T-helper 17 cell (primary cell): ENCODE measurements at regions not wholly inside any gene's neighbourhood (a gene's known extent, or its start where the extent isn't known, plus 50 kb on each side); places are given as distances from the start of the nearest gene placed in this dataset.
"Not testable (repeated sequence)": the region's sequence is repeated elsewhere in the genome, so short reads cannot be mapped to it uniquely, and the experiment has no call there.

Experiments used
- ATAC-seq: fragments of 150-1000 bp; cut with Tn5 transposase; 2 replicates; pipeline ENCODE4 v1.10.0; 2021; ENCODE audit warnings: mild to moderate bottlenecking, moderate library complexity
- DNase-seq, 3 donors: peaks; one replicate each; pipeline versions ENCODE4 v3.0.0 to v3.0.0-alpha.2; 2020 to 2021
- H3K9me3 ChIP-seq: one replicate; pipeline ENCODE4 v1.7.0; 2013; ENCODE audit warnings: low read length, mild to moderate bottlenecking; ENCODE audit not compliant: control insufficient read depth, poor library complexity, severe bottlenecking
- H3K27ac Mint-ChIP-seq: one replicate; pipeline ENCODE4 v1.8.0; 2022; ENCODE audit warnings: mild to moderate bottlenecking, moderate library complexity, mixed read lengths
- H3K27me3 Mint-ChIP-seq: one replicate; pipeline ENCODE4 v1.8.0; 2022; ENCODE audit warnings: mixed read lengths
- H3K36me3 Mint-ChIP-seq: one replicate; pipeline ENCODE4 v1.8.0; 2022; ENCODE audit warnings: low read depth, mixed read lengths
- H3K4me1 Mint-ChIP-seq: one replicate; pipeline ENCODE4 v1.8.0; 2022; ENCODE audit warnings: mild to moderate bottlenecking, mixed read lengths
- H3K4me3 Mint-ChIP-seq: one replicate; pipeline ENCODE4 v1.8.0; 2022; ENCODE audit warnings: mild to moderate bottlenecking, moderate library complexity, mixed read lengths

DNA sequence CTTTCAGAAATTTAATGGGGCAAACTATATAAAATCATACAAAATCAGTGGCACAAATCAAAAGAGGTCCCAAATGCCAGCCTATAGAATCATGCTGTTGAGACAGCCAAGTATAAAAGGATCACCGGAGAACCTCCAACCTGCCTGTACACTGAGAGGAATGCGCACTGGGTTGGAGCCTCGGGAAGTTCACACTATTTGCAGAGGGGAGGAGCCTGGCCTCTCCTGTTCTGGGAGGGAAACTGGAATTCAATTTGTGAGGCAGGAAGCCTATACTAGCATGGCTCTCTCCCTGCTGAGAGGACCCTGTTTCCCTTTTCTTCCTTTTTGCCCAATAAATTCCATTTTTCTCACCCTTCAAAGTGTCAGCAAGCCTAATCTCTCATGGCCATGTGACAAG, 406.0 kb downstream of the HINT1 start:
- no peak overlapping the region for H3K27ac Mint-ChIP-seq
- H3K9me3 ChIP-seq = no peaks in the 10 kb centered on the region
- H3K4me1 Mint-ChIP-seq = no peaks in the 10 kb centered on the region
- no peak overlapping the region for H3K4me3 Mint-ChIP-seq
- H3K36me3 Mint-ChIP-seq = no peaks in the 10 kb centered on the region
- ATAC-seq (no peak), DNase-seq (no peak)
- no peaks in the 10 kb centered on the region for H3K27me3 Mint-ChIP-seq

- no peaks in the 10 kb centered on the region for H3K9me3 ChIP-seq
- Mint-ChIP-seq H3K4me3 (no peak overlapping the region), H3K27me3 (peaks cover 5% of the 10 kb centered on the region), H3K36me3 (no peaks in the 10 kb centered on the region), H3K27ac (no peak overlapping the region), H3K4me1 (no peaks in the 10 kb centered on the region)
- DNase-seq = no peak
- ATAC-seq = no peak
These were observed 417.5 kb downstream of the HINT1 start for GRCh38 chr5:130747556-130747955.

- ATAC-seq, H3K9me3 ChIP-seq, DNase-seq, H3K4me3 Mint-ChIP-seq, H3K27me3 Mint-ChIP-seq, H3K27ac Mint-ChIP-seq, H3K4me1 Mint-ChIP-seq, H3K36me3 Mint-ChIP-seq: not testable (repeated sequence)
These were observed 418.4 kb downstream of the HINT1 start for GRCh38 chr5:130746641-130747040.

DNA sequence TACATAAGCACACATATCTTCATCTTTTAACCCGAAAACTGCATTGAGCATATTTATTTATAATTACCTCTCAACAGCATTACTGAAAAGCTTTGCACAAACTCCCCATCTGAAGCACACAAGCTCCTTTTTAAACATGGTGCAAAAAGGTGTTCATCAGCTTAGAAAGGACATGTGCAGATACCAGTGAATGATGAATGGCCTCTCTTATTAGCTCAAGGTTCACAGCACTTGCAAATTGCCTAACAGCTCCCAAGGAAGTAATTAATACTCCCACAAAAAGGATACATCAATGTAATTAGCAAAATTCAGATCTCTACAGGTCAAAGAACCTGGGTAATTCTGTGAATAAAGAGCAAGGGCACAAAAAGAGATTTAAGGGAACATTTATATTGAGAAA, 422.0 kb downstream of the HINT1 start:
- no peak overlapping the region for H3K4me3 Mint-ChIP-seq
- no peak for DNase-seq
- H3K9me3 ChIP-seq = no peaks in the 10 kb centered on the region
- no peaks in the 10 kb centered on the region for H3K4me1 Mint-ChIP-seq
- peaks cover 5% of the 10 kb centered on the region for H3K27me3 Mint-ChIP-seq
- no peaks in the 10 kb centered on the region for H3K36me3 Mint-ChIP-seq
- ATAC-seq = no peak
- H3K27ac Mint-ChIP-seq = no peak overlapping the region

DNA sequence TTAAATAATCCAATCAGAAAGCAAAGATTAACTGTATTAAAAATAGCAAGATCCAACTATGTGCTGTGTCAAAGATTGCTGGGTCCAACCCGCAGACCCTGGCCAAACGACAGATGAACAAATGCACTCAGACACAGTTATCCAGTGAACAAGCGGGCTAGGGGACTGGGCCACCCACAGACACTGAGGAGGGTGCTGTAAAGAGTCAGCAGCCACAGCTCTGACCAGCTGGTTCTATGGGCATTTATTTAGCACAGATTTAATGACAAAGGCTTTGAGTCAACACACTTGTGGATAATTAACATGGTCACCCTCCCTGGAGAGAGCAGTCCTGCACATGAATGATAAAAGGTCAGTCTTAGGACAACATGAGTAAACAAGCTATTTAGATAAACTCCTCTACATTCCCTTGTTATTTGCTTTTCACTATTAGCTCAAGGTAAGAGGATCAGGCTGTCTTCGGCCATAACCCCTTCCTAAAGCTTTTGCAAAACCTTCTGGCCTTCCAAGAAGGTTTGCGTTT, 424.9 kb downstream of the HINT1 start:
- no peaks in the 10 kb centered on the region for H3K4me1 Mint-ChIP-seq
- no peak overlapping the region for H3K4me3 Mint-ChIP-seq
- H3K9me3 ChIP-seq = no peaks in the 10 kb centered on the region
- H3K27me3 Mint-ChIP-seq = peaks cover 2% of the 10 kb centered on the region
- ATAC-seq (no peak), DNase-seq (no peak)
- no peak overlapping the region for H3K27ac Mint-ChIP-seq
- no peaks in the 10 kb centered on the region for H3K36me3 Mint-ChIP-seq

DNA sequence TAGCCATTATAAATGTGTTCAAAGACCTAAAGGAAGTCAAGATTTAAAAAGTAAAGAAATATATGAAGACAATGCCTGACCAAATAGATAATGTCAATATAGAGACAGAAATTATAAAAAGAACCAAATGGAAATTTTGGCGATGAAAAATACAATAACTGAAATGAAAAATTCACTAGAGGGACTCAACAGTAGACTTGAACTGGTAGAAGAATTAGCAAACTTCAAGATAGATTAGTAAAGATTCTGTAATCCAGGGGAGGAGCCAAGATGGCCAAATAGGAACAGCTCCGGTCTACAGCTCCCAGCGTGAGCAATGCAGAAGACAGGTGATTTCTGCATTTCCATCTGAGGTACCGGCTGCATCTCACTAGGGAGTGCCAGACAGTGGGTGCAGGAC, 433.2 kb downstream of the HINT1 start:
- no peak overlapping the region for H3K27ac Mint-ChIP-seq
- no peak for DNase-seq
- H3K4me1 Mint-ChIP-seq = no peaks in the 10 kb centered on the region
- H3K27me3 Mint-ChIP-seq = peaks cover 4% of the 10 kb centered on the region
- H3K4me3 Mint-ChIP-seq = no peak overlapping the region
- ATAC-seq = no peak
- H3K36me3 Mint-ChIP-seq = no peaks in the 10 kb centered on the region
- no peaks in the 10 kb centered on the region for H3K9me3 ChIP-seq

GRCh38 chr5:130729541-130729940, 435.5 kb downstream of the HINT1 start:
- no peaks in the 10 kb centered on the region for H3K9me3 ChIP-seq
- no peaks in the 10 kb centered on the region for H3K4me1 Mint-ChIP-seq
- no peak overlapping the region for H3K27ac Mint-ChIP-seq
- no peak for ATAC-seq
- no peak overlapping the region for H3K4me3 Mint-ChIP-seq
- H3K36me3 Mint-ChIP-seq = no peaks in the 10 kb centered on the region
- no peak for DNase-seq
- H3K27me3 Mint-ChIP-seq = peaks cover 11% of the 10 kb centered on the region

DNA sequence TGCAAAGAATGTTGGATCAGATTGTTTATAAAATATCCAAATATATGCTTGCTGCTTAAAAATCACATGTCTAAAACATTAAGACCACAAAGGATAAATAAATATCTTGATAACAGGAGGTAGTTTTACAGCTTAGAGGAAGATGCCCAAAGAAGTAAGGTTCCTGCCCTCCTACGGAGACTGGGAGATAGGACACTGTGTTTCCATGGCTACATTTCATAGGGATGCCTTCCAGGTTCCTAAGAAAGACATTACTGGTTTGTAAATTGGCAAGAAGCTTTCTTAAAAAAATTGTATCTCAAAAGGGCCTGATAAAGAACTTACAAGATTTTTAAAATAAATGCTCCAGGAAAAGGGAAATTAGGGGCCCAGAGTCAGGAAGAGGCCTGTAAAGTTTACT, 437.2 kb downstream of the HINT1 start:
- no peak overlapping the region for H3K27ac Mint-ChIP-seq
- no peaks in the 10 kb centered on the region for H3K4me1 Mint-ChIP-seq
- H3K9me3 ChIP-seq = no peaks in the 10 kb centered on the region
- peaks cover 25% of the 10 kb centered on the region for H3K27me3 Mint-ChIP-seq
- DNase-seq = no peak
- H3K4me3 Mint-ChIP-seq = no peak overlapping the region
- H3K36me3 Mint-ChIP-seq = no peaks in the 10 kb centered on the region
- ATAC-seq = no peak

- ATAC-seq (no peak), DNase-seq (no peak)
- H3K27ac Mint-ChIP-seq = no peak overlapping the region
- no peaks in the 10 kb centered on the region for H3K36me3 Mint-ChIP-seq
- peaks cover 2% of the 10 kb centered on the region for H3K4me1 Mint-ChIP-seq
- H3K9me3 ChIP-seq = no peaks in the 10 kb centered on the region
- H3K4me3 Mint-ChIP-seq = no peak overlapping the region
- peaks cover 24% of the 10 kb centered on the region for H3K27me3 Mint-ChIP-seq
These were observed 440.4 kb downstream of the HINT1 start for GRCh38 chr5:130724658-130725057.

GRCh38 chr5:130720355-130720754, 444.7 kb downstream of the HINT1 start:
- H3K9me3 ChIP-seq = no peaks in the 10 kb centered on the region
- Mint-ChIP-seq H3K4me1 (peaks cover 2% of the 10 kb centered on the region), H3K27me3 (peaks cover 41% of the 10 kb centered on the region), H3K4me3 (no peak overlapping the region), H3K36me3 (no peaks in the 10 kb centered on the region), H3K27ac (no peak overlapping the region)
- ATAC-seq = no peak
- no peak for DNase-seq

GRCh38 chr5:130715541-130715940, 449.5 kb downstream of the HINT1 start:
- DNase-seq = no peak
- no peak for ATAC-seq
- no peak overlapping the region for H3K4me3 Mint-ChIP-seq
- H3K9me3 ChIP-seq = no peaks in the 10 kb centered on the region
- H3K27me3 Mint-ChIP-seq = peaks cover 52% of the 10 kb centered on the region
- no peaks in the 10 kb centered on the region for H3K4me1 Mint-ChIP-seq
- no peak overlapping the region for H3K27ac Mint-ChIP-seq
- H3K36me3 Mint-ChIP-seq = no peaks in the 10 kb centered on the region

GRCh38 chr5:130714200-130714599, 450.9 kb downstream of the HINT1 start:
- H3K4me3 Mint-ChIP-seq = no peak overlapping the region
- no peaks in the 10 kb centered on the region for H3K4me1 Mint-ChIP-seq
- DNase-seq (no peak), ATAC-seq (no peak)
- H3K9me3 ChIP-seq = no peaks in the 10 kb centered on the region
- no peak overlapping the region for H3K27ac Mint-ChIP-seq
- no peaks in the 10 kb centered on the region for H3K36me3 Mint-ChIP-seq
- H3K27me3 Mint-ChIP-seq = peaks cover 57% of the 10 kb centered on the region

DNA sequence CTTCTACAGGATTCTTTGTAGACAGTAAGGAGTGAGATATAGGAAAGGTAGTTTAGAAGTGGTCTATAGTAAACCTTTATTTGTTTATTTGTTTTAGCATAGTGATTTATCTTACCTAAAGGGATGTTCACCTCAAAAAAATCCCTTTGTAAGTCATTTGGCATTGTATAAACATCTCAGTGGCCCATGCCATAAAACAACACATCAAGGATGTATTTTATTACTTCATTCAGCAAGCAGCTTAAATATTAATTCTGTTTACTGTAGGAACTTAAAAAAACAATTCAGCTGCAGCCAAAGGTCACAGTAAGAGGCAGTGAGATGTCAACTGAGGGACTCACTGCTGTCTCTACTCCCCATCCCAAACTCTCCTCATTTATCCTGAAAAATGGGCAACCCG, 452.7 kb downstream of the HINT1 start:
- DNase-seq (no peak), ATAC-seq (no peak)
- H3K27me3 Mint-ChIP-seq = peaks cover 49% of the 10 kb centered on the region
- H3K4me3 Mint-ChIP-seq = no peak overlapping the region
- H3K4me1 Mint-ChIP-seq = no peaks in the 10 kb centered on the region
- no peak overlapping the region for H3K27ac Mint-ChIP-seq
- H3K36me3 Mint-ChIP-seq = no peaks in the 10 kb centered on the region
- no peaks in the 10 kb centered on the region for H3K9me3 ChIP-seq

DNA sequence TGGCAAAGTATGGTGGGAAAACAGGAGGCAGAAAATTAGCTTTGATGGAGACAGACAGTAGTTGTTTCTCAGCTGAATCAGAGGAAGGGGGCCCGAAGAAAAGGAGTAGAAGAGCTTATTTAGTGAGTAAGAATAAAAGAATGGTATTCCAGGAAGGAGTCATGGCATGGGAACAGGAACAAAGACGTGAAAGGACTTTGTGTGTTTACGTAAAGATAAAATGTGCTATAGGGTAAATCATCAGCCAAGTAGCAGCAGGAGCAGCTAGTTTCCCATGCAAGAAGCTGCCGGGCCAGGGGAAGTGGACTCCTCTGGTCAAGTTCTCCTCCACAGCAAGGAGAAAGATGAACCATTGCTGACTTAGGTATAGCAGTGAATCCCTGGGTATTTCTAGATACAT, 454.5 kb downstream of the HINT1 start:
- no peaks in the 10 kb centered on the region for H3K9me3 ChIP-seq
- no peak for ATAC-seq
- Mint-ChIP-seq H3K4me3 (no peak overlapping the region), H3K36me3 (no peaks in the 10 kb centered on the region), H3K27me3 (peaks cover 43% of the 10 kb centered on the region), H3K27ac (no peak overlapping the region), H3K4me1 (no peaks in the 10 kb centered on the region)
- no peak for DNase-seq

DNA sequence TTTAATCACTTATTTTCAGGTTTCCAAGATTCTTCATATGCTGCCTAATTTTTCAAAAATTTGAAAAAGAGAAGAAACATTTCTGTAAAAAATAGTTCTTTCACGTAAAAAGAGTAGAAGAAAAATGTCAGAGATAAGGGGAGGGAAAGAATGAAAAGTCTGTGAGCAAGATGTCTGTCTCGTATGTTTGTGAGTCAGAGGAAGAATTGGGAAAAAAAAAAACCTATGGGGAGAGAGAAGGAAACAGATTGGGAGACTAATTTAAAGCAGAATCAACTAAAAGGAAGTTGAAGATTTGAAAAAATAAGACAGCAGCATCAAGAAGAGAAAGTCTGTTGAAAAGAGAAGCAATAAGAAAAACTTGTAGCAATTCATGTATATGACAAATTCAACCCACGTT, 456.3 kb downstream of the HINT1 start:
- no peaks in the 10 kb centered on the region for H3K9me3 ChIP-seq
- Mint-ChIP-seq H3K4me1 (no peaks in the 10 kb centered on the region), H3K27ac (no peak overlapping the region), H3K4me3 (no peak overlapping the region), H3K27me3 (peaks cover 26% of the 10 kb centered on the region), H3K36me3 (no peaks in the 10 kb centered on the region)
- DNase-seq (no peak), ATAC-seq (no peak)
